B cell (primary cell): ENCODE measurements at regions not wholly inside any gene's neighbourhood (a gene's known extent, or its start where the extent isn't known, plus 50 kb on each side); places are given as distances from the start of the nearest gene placed in this dataset.

Experiments
- ATAC-seq: fragments of 200-7000 bp; cut with Tn5 transposase; one replicate; pipeline ENCODE4 v1.10.0; 2021; ENCODE audit warnings: low read depth, mild to moderate bottlenecking, moderate number of reproducible peaks, moderate library complexity
- CTCF ChIA-PET: fragments of 350-600 bp; sonication (Branson Sonifier 250); formaldehyde crosslinking; loops from one replicate; lab custom pipeline; 2021; ENCODE audit warnings: antibody characterized with exemption, inconsistent platforms; lab: Charles Lee
- POLR2A ChIA-PET: fragments of 350-600 bp; sonication (Branson Sonifier 250); formaldehyde crosslinking; loops from one replicate; lab custom pipeline; 2021; ENCODE audit warnings: antibody characterized with exemption; lab: Charles Lee
- DNase-seq: peaks from one replicate; pipeline ENCODE4 v3.0.0; 2013
- H2AFZ ChIP-seq: 2 replicates; pipeline ENCODE4 v1.6.1; 2012; ENCODE audit warnings: mild to moderate bottlenecking, low read depth, low read length; ENCODE audit not compliant: insufficient read depth, poor library complexity, severe bottlenecking
- H3K27ac ChIP-seq, 2 donors: 1 replicate in 1 of 2; 2 replicates in 1 of 2; pipeline ENCODE4 v1.5.1; 2012 to 2013; ENCODE audit warnings: low read length in 2 of 2, mild to moderate bottlenecking in 2 of 2, moderate library complexity in 1 of 2
- H3K27me3 ChIP-seq, 4 experiments: fragments of 200-600 bp in 1 of 4; sonication (generic) in 1 of 4; replicated peaks in 1 of 4; 1 replicate in 2 of 4; 2 replicates in 2 of 4; pipeline versions ENCODE4 v1.6.1 to v1.7.0; 2013 to 2016; ENCODE audit warnings: low read length in 3 of 4, mild to moderate bottlenecking in 2 of 4, mixed read lengths in 1 of 4, moderate library complexity in 1 of 4; ENCODE audit not compliant: insufficient read depth in 4 of 4, control insufficient read depth in 3 of 4; ENCODE audit errors: control extremely low read depth in 1 of 4
- H3K36me3 ChIP-seq, 2 experiments: replicated peaks in 1 of 2; 1 replicate in 1 of 2; 2 replicates in 1 of 2; pipeline versions ENCODE4 v1.6.1 to v1.7.1; 2013; ENCODE audit warnings: low read length in 1 of 2; ENCODE audit not compliant: insufficient read depth in 2 of 2, control insufficient read depth in 1 of 2; ENCODE audit errors: control extremely low read depth in 1 of 2, extremely low read depth in 1 of 2
- H3K4me1 ChIP-seq, 2 donors: fragments of 200-600 bp in 1 of 2; sonication (generic) in 1 of 2; 1 replicate in 1 of 2; 2 replicates in 1 of 2; pipeline versions ENCODE4 v1.5.1 to v1.6.1; 2013 to 2017; ENCODE audit warnings: low read length in 2 of 2; ENCODE audit not compliant: control insufficient read depth in 2 of 2, insufficient read depth in 2 of 2
- H3K4me2 ChIP-seq: replicated peaks from 2 replicates; pipeline ENCODE3; 2012; ENCODE audit warnings: mild to moderate bottlenecking, low read depth, low read length; ENCODE audit not compliant: poor library complexity, severe bottlenecking
- H3K4me3 ChIP-seq, 5 experiments: fragments of 200-600 bp in 1 of 5; sonication (generic) in 1 of 5; 1 replicate in 3 of 5; 2 replicates in 2 of 5; pipeline versions ENCODE4 v1.5.1 to v1.7.0; 2011 to 2016; ENCODE audit warnings: low read length in 4 of 5, mild to moderate bottlenecking in 4 of 5, low read depth in 2 of 5, control low read depth in 1 of 5, moderate library complexity in 1 of 5; ENCODE audit not compliant: insufficient read depth in 1 of 5; ENCODE audit errors: control extremely low read depth in 1 of 5, extremely low read depth in 1 of 5
- H3K79me2 ChIP-seq: fragments of 200-600 bp; sonication (generic); one replicate; pipeline ENCODE4 v1.6.0; 2016; ENCODE audit warnings: low read length; ENCODE audit not compliant: control insufficient read depth, insufficient read depth
- H3K9ac ChIP-seq: fragments of 200-600 bp; sonication (generic); 2 replicates; pipeline ENCODE4 v1.6.1; 2017; ENCODE audit warnings: mild to moderate bottlenecking, low read length, moderate library complexity
- H3K9me3 ChIP-seq, 3 donors: one replicate each; pipeline versions ENCODE4 v1.6.1 to v1.7.1; 2013; ENCODE audit warnings: low read length in 2 of 3; ENCODE audit not compliant: control insufficient read depth in 2 of 3, insufficient read depth in 1 of 3; ENCODE audit errors: control extremely low read depth in 1 of 3
- H4K20me1 ChIP-seq: 2 replicates; pipeline ENCODE4 v1.6.0; 2012; ENCODE audit warnings: mild to moderate bottlenecking, low read length; ENCODE audit not compliant: insufficient read depth, control insufficient read depth, poor library complexity, severe bottlenecking
- H3K27ac Mint-ChIP-seq: one replicate; pipeline ENCODE4 v1.8.0; 2021; ENCODE audit warnings: mixed read lengths
- H3K27me3 Mint-ChIP-seq: one replicate; pipeline ENCODE4 v1.8.0; 2021; ENCODE audit warnings: mixed read lengths
- H3K4me1 Mint-ChIP-seq: one replicate; pipeline ENCODE4 v1.8.0; 2021; ENCODE audit warnings: mixed read lengths
- H3K4me3 Mint-ChIP-seq: one replicate; pipeline ENCODE4 v1.8.0; 2021; ENCODE audit warnings: mixed read lengths
- H3K9me3 Mint-ChIP-seq: one replicate; pipeline ENCODE4 v1.8.0; 2022; ENCODE audit warnings: mixed read lengths; ENCODE audit not compliant: insufficient read depth
- CTCF ChIP-seq: fragments of 200-600 bp; IDR thresholded peaks from one replicate; pipeline ENCODE4 v1.8.0; 2022; ENCODE audit warnings: antibody characterized with exemption, mild to moderate bottlenecking
- EZH2 ChIP-seq: IDR thresholded peaks from 2 replicates; pipeline ENCODE4 v1.6.1; 2012; ENCODE audit warnings: borderline replicate concordance, low read depth, mild to moderate bottlenecking, moderate library complexity, low read length; ENCODE audit not compliant: insufficient read depth, poor library complexity, severe bottlenecking
- WGBS: methylation state at CpG from one replicate; pipeline ENCODE4 v1.1.5; 2013; ENCODE audit warnings: missing lambda C conversion rate; ENCODE audit not compliant: insufficient coverage; 5-methylcytosine and 5-hydroxymethylcytosine counted together
- intact Hi-C: fragments of 100-400 bp; cut with micrococcal nuclease; formaldehyde crosslinking; loops from one replicate; pipeline ENCODE4 v1.10.0; 2022

DNA sequence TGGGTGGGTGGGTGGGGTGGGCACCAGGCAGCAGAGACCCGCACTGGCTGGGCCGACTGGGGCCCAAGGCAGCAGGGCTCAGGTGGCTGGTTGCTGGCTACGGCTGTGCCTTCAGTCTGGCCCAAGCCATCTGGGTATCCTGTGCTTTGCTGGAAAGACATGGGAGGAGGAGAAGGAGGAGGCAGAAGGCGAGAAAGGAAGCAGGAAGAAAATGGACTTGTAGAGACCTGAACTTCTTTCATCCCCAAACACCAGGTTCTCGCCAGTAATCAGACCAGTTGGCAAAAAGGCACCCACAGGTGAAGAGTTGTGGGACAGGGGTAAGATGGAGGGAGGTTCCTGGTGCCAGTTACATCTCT, 78.8 kb downstream of the IGLL1 start:
- intact Hi-C loops: no loop called here
- H3K27ac ChIP-seq: no peak overlapping the region
- ChIA-PET CTCF (no interaction called here), POLR2A (no interaction called here)
- Mint-ChIP-seq H3K4me1 (peaks cover 14% of the 10 kb centered on the region), H3K9me3 (no peaks in the 10 kb centered on the region), H3K27ac (no peak overlapping the region), H3K4me3 (no peak overlapping the region), H3K27me3 (peaks cover 24% of the 10 kb centered on the region)
- no peak for TF ChIP-seq EZH2
- no peak for TF ChIP-seq CTCF
- no peak overlapping the region for H2AFZ ChIP-seq
- no peak overlapping the region for H3K4me3 ChIP-seq
- DNase-seq (no peak), ATAC-seq (no peak)
- H3K9me3 ChIP-seq: peaks cover 0 to 4% (median 0%) of the 10 kb centered on the region in 3 donors
- H3K36me3 ChIP-seq: no peaks in the 10 kb centered on the region
- no peak overlapping the region for H3K9ac ChIP-seq
- WGBS: 88% methylated on average over 3 of the region's 5 CpGs
- H4K20me1 ChIP-seq: no peaks in the 10 kb centered on the region
- H3K27me3 ChIP-seq: peaks cover 0 to 5% (median 0%) of the 10 kb centered on the region in 4 experiments
- peaks cover 6 to 13% of the 10 kb centered on the region in 2 donors for H3K4me1 ChIP-seq
- no peaks in the 10 kb centered on the region for H3K79me2 ChIP-seq
- H3K4me2 ChIP-seq: no peak overlapping the region

DNA sequence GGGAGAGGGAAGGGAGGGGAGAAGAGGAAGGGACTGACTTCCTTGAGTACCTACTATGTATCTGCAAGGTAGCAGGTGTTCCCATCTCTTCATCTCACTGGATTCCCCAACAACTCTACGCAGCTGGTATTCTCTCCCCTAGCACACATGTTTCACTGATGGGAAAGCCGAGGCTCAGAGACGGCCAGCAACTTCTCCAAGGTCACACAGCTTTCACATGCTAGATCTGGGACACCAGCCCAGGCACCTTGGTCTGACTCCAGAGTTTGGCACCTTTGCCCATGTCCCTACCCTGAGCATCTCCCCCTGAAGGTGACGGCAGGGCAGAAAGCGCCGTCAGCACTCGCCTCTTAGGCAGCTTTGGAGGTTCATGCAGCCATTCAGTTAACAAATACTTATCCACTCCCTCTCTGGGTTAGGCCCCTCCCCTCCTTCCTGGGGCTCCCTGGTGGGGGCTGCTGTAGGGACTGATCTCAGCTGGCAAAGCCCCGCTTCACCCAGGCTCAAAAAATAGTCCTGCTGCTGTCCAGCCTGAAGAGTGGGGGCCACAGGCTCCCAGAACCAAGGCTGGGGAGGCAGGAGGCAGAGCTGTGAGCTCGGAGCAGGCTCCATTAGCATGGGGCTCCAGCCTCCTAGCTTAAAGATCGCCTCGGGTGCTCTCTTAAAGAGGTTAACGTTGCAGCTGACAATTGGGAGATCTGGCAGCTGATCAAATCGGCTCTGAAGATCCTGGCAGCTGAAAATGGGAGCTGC, 79.4 kb downstream of the IGLL1 start:
- H3K27me3 Mint-ChIP-seq: peaks cover 23% of the 10 kb centered on the region
- Histone ChIP-seq H3K36me3 (no peaks in the 10 kb centered on the region), H3K27me3 (peaks cover 0 to 5% (median 0%) of the 10 kb centered on the region in 4 experiments), H3K4me3 (no peak overlapping the region), H3K79me2 (no peaks in the 10 kb centered on the region), H3K4me1 (peaks cover 6 to 13% of the 10 kb centered on the region in 2 donors), H3K4me2 (no peak overlapping the region), H3K9me3 (peaks cover 0 to 4% (median 0%) of the 10 kb centered on the region in 3 donors), H4K20me1 (no peaks in the 10 kb centered on the region), H3K9ac (no peak overlapping the region), H2AFZ (no peak overlapping the region), H3K27ac (no peak overlapping the region)
- peaks cover 14% of the 10 kb centered on the region for H3K4me1 Mint-ChIP-seq
- TF ChIP-seq CTCF (no peak), EZH2 (no peak)
- ChIA-PET POLR2A (no interaction called here), CTCF (no interaction called here)
- no peaks in the 10 kb centered on the region for H3K9me3 Mint-ChIP-seq
- H3K4me3 Mint-ChIP-seq: no peak overlapping the region
- intact Hi-C loops: no loop called here
- ATAC-seq (no peak), DNase-seq (no peak)
- WGBS: 83% methylated on average over 6 of the region's 13 CpGs
- H3K27ac Mint-ChIP-seq: no peak overlapping the region
